CD4-positive, alpha-beta memory T cell (primary cell): ENCODE measurements at regions not wholly inside any gene's neighbourhood (a gene's known extent, or its start where the extent isn't known, plus 50 kb on each side); places are given as distances from the start of the nearest gene placed in this dataset.

Experiments used
- CTCF ChIA-PET: fragments of 350-600 bp; sonication (Branson Sonifier 250); formaldehyde crosslinking; loops from one replicate; lab custom pipeline; 2021; ENCODE audit warnings: inconsistent platforms; ENCODE audit not compliant: partially characterized antibody; lab: Charles Lee
- POLR2A ChIA-PET: fragments of 350-600 bp; sonication (Branson Sonifier 250); formaldehyde crosslinking; loops from one replicate; lab custom pipeline; 2021; ENCODE audit not compliant: partially characterized antibody; lab: Charles Lee
- DNase-seq, 5 donors: peaks; one replicate each; pipeline versions ENCODE4 v3.0.0 to v3.0.0-alpha.2; 2020 to 2022; ENCODE audit warnings: mixed read lengths in 1 of 5
- H3K27ac ChIP-seq: one replicate; pipeline ENCODE4 v1.7.0; 2013; ENCODE audit warnings: low read depth, low read length
- H3K27me3 ChIP-seq: 2 replicates; pipeline ENCODE4 v1.7.0; 2013; ENCODE audit warnings: mild to moderate bottlenecking, low read length, moderate library complexity; ENCODE audit not compliant: insufficient read depth
- H3K36me3 ChIP-seq: 2 replicates; pipeline ENCODE4 v1.7.0; 2013; ENCODE audit warnings: mild to moderate bottlenecking, low read length, moderate library complexity; ENCODE audit not compliant: insufficient read depth
- H3K4me1 ChIP-seq: 2 replicates; pipeline ENCODE4 v1.7.0; 2013; ENCODE audit warnings: mild to moderate bottlenecking, low read length, moderate library complexity; ENCODE audit not compliant: insufficient read depth
- H3K4me3 ChIP-seq, 2 donors: one replicate each; pipeline ENCODE4 v1.7.0; 2013; ENCODE audit warnings: low read length in 2 of 2, mild to moderate bottlenecking in 1 of 2
- H3K9me3 ChIP-seq, 2 donors: one replicate each; pipeline ENCODE4 v1.7.0; 2013; ENCODE audit warnings: low read length in 2 of 2, control low read depth in 1 of 2; ENCODE audit not compliant: control insufficient read depth in 1 of 2
- H3K27ac Mint-ChIP-seq, 7 donors: one replicate each; pipeline ENCODE4 v1.8.0; 2020 to 2021; ENCODE audit warnings: mixed read lengths in 7 of 7, mild to moderate bottlenecking in 6 of 7, inconsistent platforms in 3 of 7, moderate library complexity in 3 of 7
- H3K27me3 Mint-ChIP-seq, 2 donors: one replicate each; pipeline ENCODE4 v1.8.0; 2020 to 2021; ENCODE audit warnings: mixed read lengths in 2 of 2
- H3K36me3 Mint-ChIP-seq, 2 donors: one replicate each; pipeline ENCODE4 v1.8.0; 2020 to 2021; ENCODE audit warnings: mixed read lengths in 2 of 2, inconsistent platforms in 1 of 2, mild to moderate bottlenecking in 1 of 2
- H3K4me1 Mint-ChIP-seq, 4 donors: one replicate each; pipeline ENCODE4 v1.8.0; 2020 to 2021; ENCODE audit warnings: mixed read lengths in 4 of 4, mild to moderate bottlenecking in 1 of 4
- H3K4me3 Mint-ChIP-seq, 8 donors: one replicate each; pipeline ENCODE4 v1.8.0; 2020 to 2021; ENCODE audit warnings: mixed read lengths in 8 of 8, mild to moderate bottlenecking in 7 of 8, moderate library complexity in 6 of 8, inconsistent platforms in 3 of 8
- H3K9me3 Mint-ChIP-seq, 8 donors: one replicate each; pipeline ENCODE4 v1.8.0; 2020 to 2021; ENCODE audit warnings: mixed read lengths in 8 of 8, mild to moderate bottlenecking in 5 of 8, inconsistent platforms in 3 of 8, moderate library complexity in 1 of 8
- intact Hi-C: fragments of 100-400 bp; cut with micrococcal nuclease; formaldehyde crosslinking; loops from one replicate; pipeline ENCODE4 v1.15.1; 2023

DNA sequence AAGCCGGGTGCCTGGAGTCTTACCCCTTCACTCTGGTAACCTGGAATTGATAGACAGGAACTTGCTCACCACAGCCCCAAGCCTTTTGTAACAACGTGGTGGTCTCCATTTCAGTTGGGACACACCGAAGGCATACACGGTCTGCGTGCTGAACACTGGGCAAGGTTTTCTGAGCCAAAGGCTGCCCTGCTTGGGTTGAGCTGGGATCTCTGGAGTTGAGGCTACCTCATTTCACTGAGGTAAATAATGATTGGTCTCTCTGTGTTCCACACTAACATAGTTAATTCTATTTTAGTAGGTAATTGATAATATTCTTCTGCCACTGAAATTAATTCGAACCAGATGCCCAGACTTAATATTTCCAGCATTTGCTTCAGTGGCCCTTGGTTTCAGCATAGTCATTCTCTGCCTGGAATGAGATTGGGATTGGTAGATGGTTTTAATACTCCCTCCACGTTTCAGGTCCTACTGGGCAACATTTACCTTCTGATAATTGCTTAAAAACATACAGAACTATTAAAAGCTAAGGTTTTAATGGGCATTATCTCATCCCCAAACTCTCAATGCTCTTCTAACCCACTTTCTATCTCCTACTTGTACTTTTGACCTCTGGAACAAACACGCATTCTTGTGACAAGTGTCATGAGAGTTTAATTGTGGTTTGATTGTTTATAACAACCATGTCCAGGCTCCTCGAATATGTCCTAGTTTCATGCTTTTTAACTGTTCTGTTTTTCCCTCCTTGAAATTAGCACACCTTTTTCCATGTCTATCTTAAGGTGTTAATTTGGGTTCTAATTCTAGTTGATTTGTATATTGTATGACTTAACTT, 202.3 kb upstream of the KLF6 start:
- peaks cover 3% of the 10 kb centered on the region in 2 donors for H3K36me3 Mint-ChIP-seq
- intact Hi-C loops: no loop called here
- Histone ChIP-seq H3K9me3 (no peaks in the 10 kb centered on the region), H3K4me1 (peaks cover 7% of the 10 kb centered on the region), H3K36me3 (no peaks in the 10 kb centered on the region), H3K27me3 (no peaks in the 10 kb centered on the region), H3K4me3 (no peak overlapping the region), H3K27ac (no peak overlapping the region)
- ChIA-PET POLR2A (no interaction called here), CTCF (no interaction called here)
- H3K4me1 Mint-ChIP-seq: peaks cover 13 to 16% (median 16%) of the 10 kb centered on the region in 4 donors
- H3K27ac Mint-ChIP-seq: no peak overlapping the region
- peaks cover 0 to 6% (median 5%) of the 10 kb centered on the region in 8 donors for H3K9me3 Mint-ChIP-seq
- no peak for DNase-seq
- no peak overlapping the region for H3K4me3 Mint-ChIP-seq
- no peaks in the 10 kb centered on the region for H3K27me3 Mint-ChIP-seq

DNA sequence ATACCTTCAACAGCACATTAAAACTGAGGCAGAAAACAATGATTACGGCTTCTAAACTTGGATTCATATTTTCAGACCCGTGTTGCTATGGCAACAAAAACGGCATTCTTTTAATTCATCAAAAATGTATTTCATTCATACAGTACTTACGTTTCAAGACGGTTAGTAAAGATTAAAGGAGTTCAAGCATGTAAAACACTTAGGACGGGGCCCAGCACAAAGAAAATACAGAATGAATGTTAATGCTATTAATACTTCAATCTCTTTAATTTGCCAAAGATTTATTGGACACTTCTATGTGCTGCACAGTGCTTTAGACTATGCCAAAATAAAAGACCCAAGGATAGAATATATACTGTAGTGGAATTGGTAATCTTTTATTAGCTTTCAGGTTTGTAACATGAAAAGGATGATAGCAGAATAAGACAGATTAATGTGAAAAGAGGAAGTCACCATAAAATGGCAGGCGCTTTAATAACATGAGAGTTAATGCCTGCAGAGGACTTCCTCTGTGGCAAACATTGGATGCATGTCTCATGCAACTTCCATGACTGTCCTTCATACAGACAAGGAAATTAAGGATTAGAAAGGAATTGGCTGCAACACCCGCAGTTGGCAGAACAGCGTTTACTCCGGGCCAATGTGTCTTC, 201.6 kb upstream of the KLF6 start:
- Histone ChIP-seq H3K4me3 (no peak overlapping the region), H3K27me3 (no peaks in the 10 kb centered on the region), H3K4me1 (peaks cover 14% of the 10 kb centered on the region), H3K9me3 (no peaks in the 10 kb centered on the region), H3K27ac (no peak overlapping the region), H3K36me3 (no peaks in the 10 kb centered on the region)
- Mint-ChIP-seq H3K4me1 (peaks cover 11 to 20% (median 16%) of the 10 kb centered on the region in 4 donors), H3K4me3 (no peak overlapping the region), H3K27me3 (no peaks in the 10 kb centered on the region), H3K9me3 (peaks cover 0 to 6% (median 5%) of the 10 kb centered on the region in 8 donors), H3K27ac (no peak overlapping the region), H3K36me3 (peaks cover 3% of the 10 kb centered on the region in 2 donors)
- intact Hi-C loops: no loop called here
- ChIA-PET CTCF (no interaction called here), POLR2A (no interaction called here)
- no peak for DNase-seq

DNA sequence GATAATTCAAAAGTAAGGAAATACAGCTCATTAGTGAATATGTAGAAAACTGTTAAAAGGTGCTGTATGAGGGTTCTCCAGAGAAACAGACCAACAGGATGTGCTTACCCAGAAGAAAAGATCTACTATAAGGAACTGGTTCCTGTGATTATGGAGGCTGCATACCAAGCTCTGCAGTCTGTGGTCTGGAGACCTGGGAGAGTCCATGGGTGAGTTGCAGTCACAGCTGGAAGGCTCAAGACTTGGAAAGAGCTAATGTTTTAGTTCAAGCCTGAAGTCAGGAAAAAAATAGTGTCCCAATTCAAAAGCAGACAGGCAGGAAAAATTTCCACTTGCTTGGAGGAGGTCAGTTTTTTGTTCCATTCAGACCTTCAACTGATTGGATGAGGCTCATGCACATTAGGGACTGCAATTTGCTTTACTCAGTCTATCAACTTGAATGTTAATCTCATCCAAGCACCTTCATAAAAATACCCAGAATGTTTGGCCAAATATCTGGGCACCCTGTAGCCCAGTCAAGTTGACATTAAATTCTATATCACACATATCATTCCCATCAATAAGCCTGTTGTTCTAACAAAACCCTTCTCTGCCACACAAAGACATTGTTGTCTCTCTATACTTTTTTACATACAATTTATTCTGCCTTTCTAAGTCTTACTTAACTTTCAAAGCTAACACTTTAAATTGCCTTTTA, 197.9 kb upstream of the KLF6 start:
- no peak overlapping the region for H3K27ac ChIP-seq
- ChIA-PET CTCF (interaction anchor here (1.0 to 1.4 kb wide), 2 partner anchors 13 to 49 kb away, joined by 3 to 4 read pairs; no protein-coding TSS in a partner anchor), POLR2A (interaction anchor here (0.6 to 6.2 kb wide), 8 partner anchors 10 to 254 kb away, joined by 3 to 90 read pairs (median 6); partner anchors contain the start of gene KLF6)
- peaks cover 52% of the 10 kb centered on the region for H3K4me1 ChIP-seq
- no peaks in the 10 kb centered on the region for H3K9me3 ChIP-seq
- peaks cover 5 to 48% (median 20%) of the 10 kb centered on the region in 4 donors for H3K4me1 Mint-ChIP-seq
- H3K27me3 Mint-ChIP-seq: no peaks in the 10 kb centered on the region
- no peaks in the 10 kb centered on the region for H3K27me3 ChIP-seq
- H3K4me3 Mint-ChIP-seq: peak overlapping the region in 3 of 8 donors; percentile 28 to 52 (median 33)
- peaks cover 0 to 6% (median 5%) of the 10 kb centered on the region in 8 donors for H3K9me3 Mint-ChIP-seq
- peak overlapping the region in 6 of 7 donors; percentile 35 to 79 (median 48) for H3K27ac Mint-ChIP-seq
- H3K4me3 ChIP-seq: no peak overlapping the region
- H3K36me3 ChIP-seq: no peaks in the 10 kb centered on the region
- intact Hi-C loops: no loop called here
- peaks cover 3% of the 10 kb centered on the region in 2 donors for H3K36me3 Mint-ChIP-seq
- no peak for DNase-seq

DNA sequence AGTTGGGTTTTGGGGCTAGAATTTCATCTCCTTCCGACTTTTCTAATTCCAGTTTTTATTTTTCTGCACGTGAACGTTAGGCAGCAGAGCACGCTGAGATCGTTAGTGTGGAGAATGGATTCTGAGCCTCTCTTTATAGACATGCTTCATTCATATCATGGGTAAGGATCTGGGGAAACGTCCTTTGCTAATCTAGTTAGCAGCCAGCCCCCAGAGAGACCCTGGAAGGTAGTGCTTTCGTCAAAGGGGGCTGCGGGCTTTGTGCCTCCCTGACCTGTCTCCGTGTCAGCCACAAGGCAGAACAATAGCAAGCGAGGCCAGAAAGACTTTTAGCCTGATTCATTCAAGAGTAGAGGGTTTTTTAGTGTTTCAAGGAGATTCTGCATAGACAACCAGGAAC, 196.3 kb upstream of the KLF6 start:
- no peak overlapping the region for H3K27ac ChIP-seq
- POLR2A ChIA-PET: interaction anchor here (0.7 to 6.2 kb wide), 14 partner anchors 9 to 206 kb away, joined by 3 to 90 read pairs (median 4); partner anchors contain the start of gene KLF6
- H3K4me1 ChIP-seq: peaks cover 68% of the 10 kb centered on the region

DNA sequence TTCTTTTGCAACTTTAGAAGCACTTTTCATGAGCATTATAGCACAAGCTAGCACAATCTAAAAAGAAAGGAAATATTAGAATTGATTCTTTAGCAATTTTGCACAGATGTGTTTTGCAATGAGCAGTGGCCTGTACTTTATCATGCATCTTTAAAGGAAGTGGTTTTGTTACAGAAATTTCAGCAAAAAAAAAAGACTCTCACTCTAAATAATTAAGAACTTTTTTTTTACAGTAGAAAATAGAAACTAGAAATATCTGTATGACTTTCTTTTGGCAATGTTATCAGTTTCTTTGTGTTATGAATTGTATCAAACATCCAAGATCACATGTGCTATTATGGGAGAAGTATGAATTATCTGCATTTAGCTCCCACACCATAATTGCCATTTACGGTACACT, 195.7 kb upstream of the KLF6 start:
- Mint-ChIP-seq H3K4me3 (peak overlapping the region; percentile 10 to 81 (median 68)), H3K36me3 (peaks cover 3% of the 10 kb centered on the region in 2 donors), H3K4me1 (peaks cover 0 to 42% (median 14%) of the 10 kb centered on the region in 4 donors), H3K27me3 (no peaks in the 10 kb centered on the region), H3K9me3 (peaks cover 0 to 6% (median 5%) of the 10 kb centered on the region in 8 donors), H3K27ac (peak overlapping the region in 6 of 7 donors; percentile 54 to 92 (median 77))
- H3K4me3 ChIP-seq: no peak overlapping the region
- ChIA-PET CTCF (interaction anchor here (1.0 to 2.0 kb wide), 3 partner anchors 8 to 150 kb away, joined by 3 to 8 read pairs (median 4); no protein-coding TSS in a partner anchor), POLR2A (interaction anchor here (0.7 to 6.2 kb wide), 13 partner anchors 8 to 198 kb away, joined by 3 to 90 read pairs (median 4); partner anchors contain the start of gene KLF6)
- H3K27ac ChIP-seq: peak overlapping the region; percentile 0
- intact Hi-C loops: loop anchor here (1.0 kb wide), 1 partner anchor 8 kb away; no protein-coding TSS in a partner anchor
- no peaks in the 10 kb centered on the region for H3K27me3 ChIP-seq
- no peaks in the 10 kb centered on the region for H3K36me3 ChIP-seq
- peaks cover 74% of the 10 kb centered on the region for H3K4me1 ChIP-seq
- H3K9me3 ChIP-seq: no peaks in the 10 kb centered on the region
- DNase-seq: peak in 4 of 5 donors; percentile 29 to 52 (median 31)

More for the DNA sequence above, 196.3 kb upstream of the KLF6 start:
- Mint-ChIP-seq H3K9me3 (peaks cover 0 to 6% (median 5%) of the 10 kb centered on the region in 8 donors), H3K27ac (peak overlapping the region in 6 of 7 donors; percentile 73 to 94 (median 84)), H3K4me3 (peak overlapping the region in 7 of 8 donors; percentile 41 to 81 (median 57)), H3K36me3 (peaks cover 3% of the 10 kb centered on the region in 2 donors), H3K27me3 (no peaks in the 10 kb centered on the region), H3K4me1 (peaks cover 0 to 42% (median 14%) of the 10 kb centered on the region in 4 donors)
- Histone ChIP-seq H3K36me3 (no peaks in the 10 kb centered on the region), H3K4me3 (no peak overlapping the region), H3K27me3 (no peaks in the 10 kb centered on the region), H3K9me3 (no peaks in the 10 kb centered on the region)
- intact Hi-C loops: no loop called here
- CTCF ChIA-PET: interaction anchor here (1.0 to 2.0 kb wide), 4 partner anchors 9 to 151 kb away, joined by 3 to 8 read pairs (median 4); no protein-coding TSS in a partner anchor
- no peak for DNase-seq

DNA sequence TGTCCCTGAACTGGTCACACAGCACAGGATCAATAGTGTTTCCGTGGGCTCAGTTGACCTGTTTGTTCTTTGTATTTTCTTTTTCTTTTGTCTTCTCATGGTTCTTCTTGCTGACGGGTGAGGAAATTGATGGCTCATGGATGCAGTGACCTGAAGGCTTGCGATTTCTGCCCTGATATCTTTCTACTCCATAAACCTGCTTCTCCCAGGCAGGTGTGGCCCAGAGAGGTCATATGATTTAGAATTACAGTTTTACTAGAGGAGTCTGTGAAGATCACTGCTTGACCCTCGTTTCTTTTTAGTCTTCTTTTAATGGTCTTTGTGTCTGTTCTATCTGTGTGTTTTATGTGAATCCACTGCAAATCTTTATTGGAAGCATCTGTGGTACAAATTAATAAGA, 195.1 kb upstream of the KLF6 start:
- ChIA-PET CTCF (interaction anchor here (0.7 to 1.3 kb wide), 3 partner anchors 9 to 35 kb away, joined by 3 read pairs; no protein-coding TSS in a partner anchor), POLR2A (interaction anchor here (0.7 to 6.2 kb wide), 10 partner anchors 8 to 197 kb away, joined by 3 to 90 read pairs (median 7); partner anchors contain the start of gene KLF6)
- no peaks in the 10 kb centered on the region for H3K27me3 Mint-ChIP-seq
- no peak for DNase-seq
- Histone ChIP-seq H3K4me1 (peaks cover 79% of the 10 kb centered on the region), H3K27ac (peak overlapping the region; percentile 0), H3K27me3 (no peaks in the 10 kb centered on the region), H3K9me3 (no peaks in the 10 kb centered on the region), H3K4me3 (no peak overlapping the region), H3K36me3 (no peaks in the 10 kb centered on the region)
- H3K9me3 Mint-ChIP-seq: peaks cover 0 to 6% (median 5%) of the 10 kb centered on the region in 8 donors
- peak overlapping the region in 7 of 8 donors; percentile 56 to 81 (median 75) for H3K4me3 Mint-ChIP-seq
- H3K36me3 Mint-ChIP-seq: peaks cover 3% of the 10 kb centered on the region in 2 donors
- intact Hi-C loops: loop anchor here (1.0 kb wide), 1 partner anchor 8 kb away; no protein-coding TSS in a partner anchor
- H3K4me1 Mint-ChIP-seq: peaks cover under 1 to 42% (median 14%) of the 10 kb centered on the region in 4 donors
- peak overlapping the region in 6 of 7 donors; percentile 54 to 92 (median 79) for H3K27ac Mint-ChIP-seq
